Fibroblast of skin of left quadriceps (primary cell): ENCODE measurements at regions not wholly inside any gene's neighbourhood (a gene's known extent, or its start where the extent isn't known, plus 50 kb on each side); places are given as distances from the start of the nearest gene placed in this dataset.

ENCODE experiments used
- DNase-seq, 2 experiments: peaks; one replicate each; pipeline ENCODE4 v3.0.0-alpha.2; 2013; ENCODE audit warnings: low read depth in 2 of 2

DNA sequence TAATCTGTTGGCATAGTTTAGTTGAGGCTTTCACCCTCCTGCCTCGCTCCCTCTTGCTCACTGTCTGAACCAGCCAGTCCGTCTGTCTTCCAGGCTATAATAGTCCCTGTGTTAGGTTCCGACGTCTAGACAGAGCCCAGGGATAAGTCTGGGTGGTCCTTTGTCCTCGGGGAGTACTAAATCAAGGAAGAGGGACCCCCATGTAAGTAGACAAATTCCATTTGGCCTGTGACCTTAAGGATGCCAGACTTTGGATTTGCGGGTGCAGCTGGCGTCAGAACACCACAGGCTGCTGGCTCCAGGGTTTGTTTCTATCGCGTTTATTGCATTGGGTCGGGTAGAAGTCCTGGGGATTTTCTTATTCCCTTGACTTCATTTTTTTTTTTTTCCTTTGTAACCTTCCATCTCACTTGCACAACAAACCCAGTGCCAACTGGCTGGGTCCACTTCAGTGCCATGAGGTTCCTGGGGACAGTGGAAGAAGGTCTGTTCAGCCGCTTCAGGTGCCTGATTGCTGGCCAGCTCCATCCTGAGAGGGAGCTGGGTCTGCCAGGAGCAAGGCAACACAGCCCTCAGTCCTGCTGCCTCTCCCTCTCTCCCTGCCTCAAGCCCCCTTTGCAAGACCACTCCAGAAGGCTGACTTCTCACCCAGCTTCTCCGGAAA lies 95.4 kb upstream of the KLHL25 start:
- no peak for DNase-seq

GRCh38 chr15:85890620-85890980 lies 95.9 kb upstream of the KLHL25 start:
- no peak for DNase-seq

GRCh38 chr15:85891470-85891869 lies 96.7 kb upstream of the KLHL25 start:
- DNase-seq: no peak

- DNase-seq: no peak
Measured at GRCh38 chr15:85892232-85892631, 97.5 kb upstream of the KLHL25 start.

DNA sequence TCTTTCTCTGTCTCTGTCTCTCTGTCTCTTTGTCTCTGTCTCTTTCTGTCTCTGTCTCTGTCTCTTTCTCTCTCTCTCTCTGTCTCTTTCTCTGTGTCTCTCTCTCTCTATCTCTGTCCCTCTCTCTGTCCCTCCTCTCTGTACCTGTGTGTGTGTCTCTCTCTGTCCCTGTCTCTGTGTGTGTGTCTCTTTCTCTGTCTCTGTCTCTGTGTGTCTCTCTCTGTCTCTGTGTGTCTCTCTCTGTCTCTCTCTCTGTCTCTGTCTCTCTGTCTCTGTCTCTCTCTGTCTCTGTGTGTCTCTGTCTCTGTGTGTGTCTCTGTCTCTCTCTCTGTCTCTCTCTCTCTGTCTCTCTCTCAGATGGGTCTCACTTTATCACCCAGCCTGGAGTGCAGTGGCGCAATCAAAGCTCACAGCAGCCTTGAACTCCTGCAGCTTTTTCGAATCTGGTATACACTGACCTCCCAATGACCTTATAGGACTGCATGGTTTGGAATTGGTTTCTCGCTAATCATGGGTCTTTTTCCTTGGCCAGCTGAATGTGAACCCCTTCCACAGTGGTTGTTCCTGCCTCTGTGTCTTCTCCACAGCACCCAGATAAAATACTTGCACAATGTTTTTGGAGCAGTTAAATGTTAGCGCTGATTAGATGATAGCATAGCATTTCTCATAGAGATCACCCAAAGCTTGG lies 102.6 kb upstream of the KLHL25 start:
- DNase-seq: no peak

GRCh38 chr15:85897895-85898717 lies 103.4 kb upstream of the KLHL25 start:
- no peak for DNase-seq

- DNase-seq: no peak
Measured at GRCh38 chr15:85899927-85900326, 105.2 kb upstream of the KLHL25 start.

GRCh38 chr15:85905751-85906450 lies 111.2 kb upstream of the KLHL25 start:
- no peak for DNase-seq

- no peak for DNase-seq
Measured at GRCh38 chr15:85906640-85907039, 111.9 kb upstream of the KLHL25 start.

DNA sequence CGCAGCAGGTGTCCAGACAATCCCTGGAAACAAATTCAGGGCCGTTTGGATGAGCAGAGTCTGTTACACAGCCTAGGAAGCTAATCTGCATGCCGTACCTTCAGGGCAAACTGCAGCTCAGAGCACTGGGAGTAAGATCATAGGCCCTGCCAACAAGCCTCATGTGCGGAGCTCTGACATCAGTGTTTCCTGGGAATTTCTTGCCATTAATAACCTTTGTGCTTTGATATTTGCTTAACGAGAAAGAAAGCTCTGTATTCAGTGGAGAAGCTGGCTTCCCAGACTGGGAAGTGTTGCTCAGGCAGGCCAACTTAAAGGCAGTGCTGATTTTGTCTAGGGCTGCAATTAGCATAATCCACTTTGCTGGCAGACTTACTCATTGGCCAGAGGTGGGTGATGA lies 116.1 kb upstream of the KLHL25 start:
- DNase-seq: no peak

DNA sequence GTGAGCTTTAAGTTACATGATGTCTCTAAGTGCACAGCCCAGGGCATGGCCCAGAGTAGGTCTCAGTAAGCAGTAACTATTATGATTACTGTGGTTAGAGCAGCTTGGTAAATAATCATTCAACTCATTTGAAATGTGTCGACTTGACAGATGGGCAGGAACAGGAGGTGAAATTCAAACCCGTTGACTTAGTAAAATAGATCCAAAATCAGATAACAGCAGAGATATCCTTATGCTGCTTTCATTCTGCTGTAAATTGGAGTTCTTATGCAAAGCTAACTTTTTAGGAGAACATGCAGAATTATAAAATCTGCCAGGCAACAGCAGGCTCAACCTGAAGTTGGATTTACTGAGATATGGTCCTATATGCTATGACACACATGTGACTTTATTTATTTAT lies 118.7 kb upstream of the KLHL25 start:
- DNase-seq: no peak

DNA sequence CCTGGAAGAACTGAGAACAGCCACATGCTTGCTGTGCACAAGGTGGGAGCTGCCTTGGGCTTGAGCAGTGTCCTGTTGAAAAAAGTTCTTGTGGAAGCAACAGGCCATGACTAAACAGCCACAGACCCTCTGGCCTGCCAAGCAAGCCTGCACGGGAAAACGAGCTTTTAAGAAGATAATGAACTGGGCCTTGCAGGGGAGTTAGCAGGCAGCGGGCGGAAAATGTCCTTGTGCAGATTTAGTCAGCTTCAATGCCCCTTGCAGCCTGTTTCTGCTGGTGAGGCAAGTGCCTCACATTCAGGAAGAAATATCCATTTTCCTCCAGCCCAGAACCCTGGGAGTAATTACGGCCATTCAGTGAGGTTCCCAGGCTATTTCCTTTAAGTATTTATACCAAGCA lies 126.2 kb upstream of the KLHL25 start:
- no peak for DNase-seq

GRCh38 chr15:85924088-85924487 lies 129.4 kb upstream of the KLHL25 start:
- DNase-seq: no peak

- DNase-seq: no peak
Measured at GRCh38 chr15:85925649-85926237, 131.0 kb upstream of the KLHL25 start.

GRCh38 chr15:85926834-85927233 lies 132.1 kb upstream of the KLHL25 start:
- DNase-seq: no peak

DNA sequence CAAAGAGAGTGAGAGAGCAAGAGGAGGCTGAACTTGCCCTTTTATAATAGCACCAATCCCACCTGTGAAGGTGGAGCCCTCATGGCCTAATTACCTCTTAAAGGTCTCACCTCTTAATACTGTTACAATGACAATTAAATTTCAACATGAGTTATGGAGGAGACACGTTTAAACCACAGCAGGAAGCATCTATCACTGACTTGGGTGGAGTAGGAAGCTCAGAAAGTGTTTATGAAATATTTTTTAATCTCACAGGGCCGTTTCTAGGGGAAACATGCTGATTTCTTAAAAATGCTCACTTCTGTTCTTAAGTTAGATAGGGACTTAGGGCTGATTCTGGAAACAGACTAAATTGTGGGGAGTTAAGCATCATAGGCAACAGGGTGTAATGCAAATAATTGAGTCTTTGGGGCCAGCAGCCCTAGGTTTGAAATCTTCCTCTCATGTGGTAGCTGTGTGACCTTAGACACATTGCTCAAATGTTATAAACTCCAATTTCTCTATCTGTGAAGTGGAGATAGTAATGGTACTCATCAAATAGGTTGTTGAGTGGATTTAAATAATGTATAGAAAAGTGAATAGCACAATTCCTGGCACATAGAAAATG lies 133.3 kb upstream of the KLHL25 start:
- no peak for DNase-seq

GRCh38 chr15:85929786-85930185 lies 135.1 kb upstream of the KLHL25 start:
- no peak for DNase-seq

- DNase-seq: no peak
Measured at GRCh38 chr15:85932391-85932790, 137.7 kb upstream of the KLHL25 start.

GRCh38 chr15:85934691-85935090 lies 140.0 kb upstream of the KLHL25 start:
- no peak for DNase-seq

DNA sequence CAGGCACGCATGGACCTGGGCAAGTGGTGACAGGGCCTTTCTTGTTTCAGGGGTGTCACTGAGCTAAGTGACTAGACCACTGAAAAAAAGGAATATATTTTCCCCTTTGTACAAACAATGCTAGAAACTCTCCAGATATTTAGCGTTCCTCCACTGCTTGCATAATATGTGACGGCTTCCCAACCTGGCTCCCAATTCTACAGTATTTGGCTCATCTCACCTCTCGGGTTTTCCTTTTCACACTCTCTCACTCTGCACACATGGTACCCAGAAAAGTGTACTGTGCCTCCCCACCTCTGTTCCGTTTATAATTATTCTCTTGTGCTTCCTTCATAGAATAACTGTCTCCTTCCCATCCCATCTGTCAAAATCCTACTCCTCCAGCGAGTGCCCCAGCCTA lies 140.5 kb upstream of the KLHL25 start:
- no peak for DNase-seq

DNA sequence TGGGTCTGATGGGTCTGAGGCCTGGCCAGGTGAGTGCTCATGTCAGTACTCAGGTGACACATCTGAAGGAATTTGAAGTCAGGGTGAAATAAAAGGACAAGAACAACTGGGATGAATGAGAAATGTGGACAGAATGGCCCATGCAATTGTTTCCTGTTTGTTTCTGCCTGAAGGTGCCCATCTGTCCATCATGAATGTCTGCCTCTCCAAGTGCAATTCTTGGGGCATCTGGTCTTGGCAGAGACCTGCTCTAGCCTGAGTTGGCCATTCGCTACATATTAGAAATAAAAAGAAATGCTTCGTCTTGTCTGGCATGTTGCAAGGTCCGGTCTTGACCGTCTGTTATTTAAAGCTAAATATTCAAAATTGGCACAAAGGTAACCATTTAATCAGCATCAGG lies 142.0 kb upstream of the AGBL1 start:
- no peak for DNase-seq
